ENCODE measurements at regions not wholly inside any gene's neighbourhood (a gene's known extent, or its start where the extent isn't known, plus 50 kb on each side); places are given as distances from the start of the nearest gene placed in this dataset.

DNA sequence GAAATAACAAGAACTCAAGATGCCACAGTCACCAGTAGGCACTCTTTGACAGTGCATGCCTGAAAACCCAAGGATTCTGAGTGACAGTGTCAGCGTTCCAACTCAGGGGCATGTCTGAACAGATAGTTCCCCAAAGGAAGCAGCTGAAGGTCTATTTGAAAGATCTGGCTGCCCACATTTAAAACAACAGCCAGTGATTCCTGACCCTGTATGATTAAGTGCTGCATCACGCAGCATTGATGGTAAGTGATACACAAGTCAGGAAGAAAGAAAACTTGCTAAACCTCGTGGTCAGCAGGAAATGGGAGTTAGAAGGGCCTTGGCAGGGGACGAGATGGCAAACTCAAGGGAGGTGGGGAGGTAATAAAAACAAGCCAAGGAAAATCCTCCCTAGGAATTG is 1013.1 kb downstream of the TYW1 start:
- no peak for TF ChIP-seq TAF1 (IDR thresholded peaks at IDR 0.05; ENCODE audit: borderline replicate concordance, insufficient read depth, low read length)
- no peak for TF ChIP-seq SIN3A (IDR thresholded peaks at IDR 0.05; ENCODE audit: borderline replicate concordance, insufficient read depth, low read length)
- TF ChIP-seq REST (IDR thresholded peaks at IDR 0.05; ENCODE audit: insufficient read depth in 1 of 2, low read depth in 2 of 2, low read length in 2 of 2): no peak

All from PFSK-1 (cell line).